Left ventricle myocardium inferior (tissue), 1 donor: ENCODE measurements at regions not wholly inside any gene's neighbourhood (a gene's known extent, or its start where the extent isn't known, plus 50 kb on each side); places are given as distances from the start of the nearest gene placed in this dataset.

ENCODE experiments used
- DNase-seq: peaks from one replicate; pipeline ENCODE4 v3.0.0-alpha.2; 2020
- H3K27ac ChIP-seq: fragments of 200-600 bp; replicated peaks from 2 replicates; pipeline ENCODE4 v1.8.0; 2021
- H3K27me3 ChIP-seq: fragments of 200-600 bp; 2 replicates; pipeline ENCODE4 v1.8.0; 2021; ENCODE audit warnings: low read depth
- H3K36me3 ChIP-seq: fragments of 200-600 bp; 2 replicates; pipeline ENCODE4 v1.8.0; 2021
- H3K4me1 ChIP-seq: fragments of 200-600 bp; 2 replicates; pipeline ENCODE4 v1.8.0; 2021
- H3K4me3 ChIP-seq: fragments of 200-600 bp; 2 replicates; pipeline ENCODE4 v1.8.0; 2021; ENCODE audit warnings: mild to moderate bottlenecking, moderate library complexity
- H3K9me3 ChIP-seq: fragments of 200-600 bp; replicated peaks from 2 replicates; pipeline ENCODE4 v1.8.0; 2021
- intact Hi-C: fragments of 100-400 bp; cut with micrococcal nuclease; formaldehyde crosslinking; loops from one replicate; pipeline ENCODE4 v1.11.0; 2022
- TF ChIP-seq, protein P1 (sequence below): fragments of 200-600 bp; IDR thresholded peaks from 2 replicates; pipeline ENCODE4 v1.8.0; 2021; ENCODE audit warnings: antibody characterized with exemption, mild to moderate bottlenecking, borderline replicate concordance
- donor health status: DM: no; HTN: yes; CAD: no; lungs with severe emphysema.

DNA sequence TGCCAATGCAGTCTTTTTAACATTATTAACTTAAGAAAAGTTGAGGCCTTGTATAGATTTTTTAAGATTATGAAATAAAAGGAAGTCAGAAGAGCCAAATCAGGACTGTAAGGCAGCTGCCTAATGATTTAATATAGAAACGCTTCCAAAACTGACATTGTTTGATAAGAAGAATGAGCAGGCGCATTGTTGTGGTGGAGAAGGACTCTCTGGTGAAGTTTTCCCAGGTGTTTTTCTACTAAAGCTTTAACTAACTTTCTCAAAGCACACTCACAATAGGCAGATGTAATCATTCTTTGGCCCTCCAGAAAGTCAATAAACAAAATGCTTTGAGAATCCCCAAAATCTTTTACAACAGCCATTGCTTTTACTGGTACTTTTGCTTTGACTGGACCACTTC is 288.6 kb upstream of the FIGN start:
- intact Hi-C loops: no loop called here
- peak overlapping the region; percentile 31 for H3K27ac ChIP-seq
- no peaks in the 10 kb centered on the region for H3K27me3 ChIP-seq
- no peak overlapping the region for H3K4me3 ChIP-seq
- TF ChIP-seq, protein P1, sequence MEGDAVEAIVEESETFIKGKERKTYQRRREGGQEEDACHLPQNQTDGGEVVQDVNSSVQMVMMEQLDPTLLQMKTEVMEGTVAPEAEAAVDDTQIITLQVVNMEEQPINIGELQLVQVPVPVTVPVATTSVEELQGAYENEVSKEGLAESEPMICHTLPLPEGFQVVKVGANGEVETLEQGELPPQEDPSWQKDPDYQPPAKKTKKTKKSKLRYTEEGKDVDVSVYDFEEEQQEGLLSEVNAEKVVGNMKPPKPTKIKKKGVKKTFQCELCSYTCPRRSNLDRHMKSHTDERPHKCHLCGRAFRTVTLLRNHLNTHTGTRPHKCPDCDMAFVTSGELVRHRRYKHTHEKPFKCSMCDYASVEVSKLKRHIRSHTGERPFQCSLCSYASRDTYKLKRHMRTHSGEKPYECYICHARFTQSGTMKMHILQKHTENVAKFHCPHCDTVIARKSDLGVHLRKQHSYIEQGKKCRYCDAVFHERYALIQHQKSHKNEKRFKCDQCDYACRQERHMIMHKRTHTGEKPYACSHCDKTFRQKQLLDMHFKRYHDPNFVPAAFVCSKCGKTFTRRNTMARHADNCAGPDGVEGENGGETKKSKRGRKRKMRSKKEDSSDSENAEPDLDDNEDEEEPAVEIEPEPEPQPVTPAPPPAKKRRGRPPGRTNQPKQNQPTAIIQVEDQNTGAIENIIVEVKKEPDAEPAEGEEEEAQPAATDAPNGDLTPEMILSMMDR: no peak
- H3K9me3 ChIP-seq: no peaks in the 10 kb centered on the region
- H3K4me1 ChIP-seq: peaks cover 9% of the 10 kb centered on the region
- H3K36me3 ChIP-seq: no peaks in the 10 kb centered on the region
- no peak for DNase-seq

DNA sequence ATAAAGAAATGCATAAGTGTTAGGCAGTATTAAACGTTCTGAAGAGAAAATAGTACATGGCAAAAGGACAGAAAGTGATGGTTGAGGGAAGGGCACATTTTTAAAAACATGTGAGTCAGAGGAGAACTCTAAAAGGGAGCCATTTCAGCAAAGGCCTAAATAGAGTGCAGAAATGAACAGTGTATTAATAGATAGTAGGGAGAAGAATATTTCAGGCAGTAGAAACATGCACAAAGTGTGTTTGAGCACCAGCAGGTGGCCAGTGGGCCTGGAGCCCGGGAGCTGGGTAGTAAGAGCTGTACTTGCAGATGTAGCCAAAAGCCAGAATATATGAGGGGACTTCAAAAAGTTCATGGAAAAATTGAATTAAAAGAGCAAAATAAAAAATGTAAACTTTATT is 288.1 kb upstream of the FIGN start:
- Histone ChIP-seq H3K27me3 (no peaks in the 10 kb centered on the region), H3K36me3 (no peaks in the 10 kb centered on the region), H3K4me1 (peaks cover 9% of the 10 kb centered on the region), H3K4me3 (no peak overlapping the region), H3K9me3 (no peaks in the 10 kb centered on the region), H3K27ac (peak overlapping the region; percentile 31)
- peak; percentile 68 for DNase-seq
- TF ChIP-seq, protein P1: peak; percentile 34
- intact Hi-C loops: no loop called here

DNA sequence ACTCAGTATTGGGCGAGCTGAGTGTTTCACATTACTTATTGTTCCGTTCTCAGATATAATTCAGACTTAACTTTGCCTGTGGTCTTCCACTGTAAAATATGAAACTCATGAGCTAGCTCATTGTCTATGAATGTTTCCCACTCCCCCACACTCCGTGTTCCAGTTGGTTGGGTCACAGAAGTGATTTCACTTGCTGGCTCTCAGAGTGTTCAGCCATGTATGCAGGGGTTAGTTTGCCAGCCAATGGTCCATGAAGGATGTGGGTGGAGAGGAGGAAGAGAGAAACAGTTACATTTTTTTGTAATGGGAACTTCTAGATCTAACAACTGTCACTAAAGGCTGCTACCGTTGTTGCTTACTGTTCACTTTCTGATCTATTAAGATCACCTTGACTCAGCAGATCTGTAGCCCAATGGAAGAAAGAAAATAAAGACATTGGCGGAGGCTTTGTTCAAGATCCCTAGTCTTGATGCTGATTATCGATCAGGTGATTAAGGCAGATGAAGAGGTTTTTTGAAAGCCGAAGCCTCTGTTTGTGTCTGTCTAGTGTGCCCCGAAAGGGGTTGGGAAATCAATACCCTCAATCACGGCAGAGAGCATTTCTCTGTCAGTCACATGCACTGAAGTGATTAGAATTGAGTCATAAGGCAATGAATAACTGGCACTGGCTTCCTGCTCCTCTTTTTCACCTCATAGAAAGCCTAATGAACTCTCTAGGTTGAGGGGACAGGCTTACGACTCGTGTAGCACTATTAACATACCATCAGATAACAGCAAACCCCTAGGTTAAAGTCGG is 279.7 kb upstream of the FIGN start:
- no peaks in the 10 kb centered on the region for H3K9me3 ChIP-seq
- TF ChIP-seq, protein P1: no peak
- DNase-seq: no peak
- no peaks in the 10 kb centered on the region for H3K4me1 ChIP-seq
- no peaks in the 10 kb centered on the region for H3K27me3 ChIP-seq
- intact Hi-C loops: no loop called here
- H3K36me3 ChIP-seq: no peaks in the 10 kb centered on the region
- H3K4me3 ChIP-seq: no peak overlapping the region
- H3K27ac ChIP-seq: no peak overlapping the region

DNA sequence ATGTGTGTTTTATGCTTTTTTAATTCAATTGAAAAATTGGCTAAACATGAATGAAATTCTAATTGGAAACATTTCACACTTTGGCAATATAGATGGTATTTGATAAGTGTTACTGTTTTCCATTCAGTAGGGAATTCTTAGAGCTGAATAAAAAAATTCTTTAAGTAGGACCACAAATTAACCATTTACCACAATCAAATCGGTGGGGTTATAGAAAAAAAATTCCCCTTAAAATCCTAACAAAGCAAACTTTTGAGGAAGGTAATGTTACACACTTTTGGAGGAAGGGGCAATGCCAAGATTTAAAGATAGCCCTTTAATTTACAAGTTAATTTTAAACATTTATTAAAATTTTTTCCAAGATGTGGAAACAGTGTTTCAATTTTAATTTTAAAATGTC is 279.0 kb upstream of the FIGN start:
- no peak overlapping the region for H3K4me3 ChIP-seq
- H3K27ac ChIP-seq: peak overlapping the region; percentile 60
- intact Hi-C loops: no loop called here
- no peaks in the 10 kb centered on the region for H3K4me1 ChIP-seq
- no peaks in the 10 kb centered on the region for H3K36me3 ChIP-seq
- H3K9me3 ChIP-seq: no peaks in the 10 kb centered on the region
- TF ChIP-seq, protein P1: no peak
- no peaks in the 10 kb centered on the region for H3K27me3 ChIP-seq
- DNase-seq: no peak

DNA sequence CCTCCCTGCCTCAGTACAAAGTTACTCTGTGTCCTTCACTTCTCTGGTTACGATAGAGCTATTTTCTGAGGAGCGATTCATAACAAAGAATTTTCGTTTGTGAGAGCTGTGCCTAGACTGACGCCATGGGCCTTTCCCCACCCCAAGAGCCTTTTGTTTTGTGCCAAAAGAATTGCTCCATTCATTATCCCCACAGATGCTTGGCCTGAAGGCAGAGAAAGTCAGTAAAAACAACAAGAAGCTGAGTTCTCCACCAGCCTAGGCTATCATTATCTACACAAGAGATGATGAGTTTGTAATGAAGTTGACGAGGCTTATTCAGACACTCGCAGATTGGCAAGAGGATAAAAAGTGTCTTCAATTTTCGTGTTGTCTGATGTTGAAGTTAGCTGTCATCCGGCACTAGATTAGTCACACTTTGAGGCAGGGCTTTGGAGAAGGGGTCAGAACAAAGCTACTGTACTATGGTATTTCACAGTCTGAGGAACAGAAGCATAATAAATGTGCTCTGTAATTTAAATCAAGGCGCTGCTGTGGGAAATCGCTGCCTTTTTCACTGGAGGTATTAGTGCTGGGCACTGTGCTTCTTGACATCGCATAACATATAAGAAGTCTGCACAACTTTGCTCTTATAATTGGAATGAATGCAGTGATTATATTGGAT is 278.4 kb upstream of the FIGN start:
- Histone ChIP-seq H3K27ac (peak overlapping the region; percentile 60), H3K27me3 (no peaks in the 10 kb centered on the region), H3K9me3 (no peaks in the 10 kb centered on the region), H3K4me3 (no peak overlapping the region), H3K36me3 (no peaks in the 10 kb centered on the region), H3K4me1 (no peaks in the 10 kb centered on the region)
- intact Hi-C loops: no loop called here
- peak; percentile 26 for DNase-seq
- TF ChIP-seq, protein P1: no peak
